ENCODE measurements at regions not wholly inside any gene's neighbourhood (a gene's known extent, or its start where the extent isn't known, plus 50 kb on each side); places are given as distances from the start of the nearest gene placed in this dataset.
A peak's percentile ranks its signal among the peaks of the same experiment; 100 is the strongest.
"Not testable (repeated sequence)": the region's sequence is repeated elsewhere in the genome, so short reads cannot be mapped to it uniquely, and the experiment has no call there.

DNA sequence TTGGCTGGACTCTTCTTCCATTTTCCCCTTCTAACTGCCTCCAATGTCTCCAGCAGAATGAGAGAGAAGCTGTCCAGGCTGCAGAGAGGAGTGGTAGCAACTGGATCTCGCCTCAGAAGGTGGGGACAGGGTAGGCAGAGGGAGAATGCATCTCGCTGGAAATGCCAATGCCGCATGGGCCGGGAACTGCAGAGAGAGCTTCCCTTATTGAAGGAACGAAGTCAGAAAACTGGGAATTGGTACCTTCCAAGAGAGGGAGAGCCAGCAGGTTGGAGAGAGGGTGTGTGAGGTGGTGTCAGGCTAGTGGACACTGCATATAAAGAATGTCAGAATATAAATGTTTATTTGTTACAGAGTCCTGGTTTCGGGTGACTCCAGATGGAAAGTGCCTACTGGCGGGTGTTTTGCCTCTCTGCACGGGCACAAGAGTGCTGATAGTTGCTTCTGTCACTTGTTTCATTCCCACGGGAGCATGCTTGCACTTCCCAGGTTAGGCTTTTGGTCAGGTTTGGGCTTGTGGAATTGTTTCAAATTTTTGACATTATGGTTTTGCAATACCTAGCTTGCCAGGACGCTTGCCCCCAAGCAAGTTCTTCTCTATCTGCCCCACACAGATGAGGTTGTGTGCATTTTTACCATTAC is 156.8 kb upstream of the STS start:
- DNase-seq, result peak; percentile 17

DNA sequence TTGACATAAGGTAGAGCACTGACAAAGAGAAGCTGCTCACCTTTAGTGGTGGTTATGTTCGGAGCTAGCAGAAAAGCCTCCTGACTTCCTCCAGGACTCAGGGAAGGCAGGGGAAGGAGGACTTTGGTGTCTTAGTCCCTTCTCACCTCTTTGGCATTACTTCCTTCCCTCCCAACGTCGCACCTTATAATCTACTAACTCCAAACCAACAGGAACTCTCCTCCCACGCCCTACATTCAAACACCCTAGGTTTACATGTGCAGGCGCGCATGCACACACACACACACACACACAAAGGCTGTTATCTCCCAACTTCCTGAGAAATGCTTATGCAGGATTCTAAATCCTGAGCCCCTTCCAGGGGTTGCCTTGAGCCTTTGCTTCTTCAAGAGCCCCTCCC is 157.7 kb upstream of the STS start:
- DNase-seq, result no peak

DNA sequence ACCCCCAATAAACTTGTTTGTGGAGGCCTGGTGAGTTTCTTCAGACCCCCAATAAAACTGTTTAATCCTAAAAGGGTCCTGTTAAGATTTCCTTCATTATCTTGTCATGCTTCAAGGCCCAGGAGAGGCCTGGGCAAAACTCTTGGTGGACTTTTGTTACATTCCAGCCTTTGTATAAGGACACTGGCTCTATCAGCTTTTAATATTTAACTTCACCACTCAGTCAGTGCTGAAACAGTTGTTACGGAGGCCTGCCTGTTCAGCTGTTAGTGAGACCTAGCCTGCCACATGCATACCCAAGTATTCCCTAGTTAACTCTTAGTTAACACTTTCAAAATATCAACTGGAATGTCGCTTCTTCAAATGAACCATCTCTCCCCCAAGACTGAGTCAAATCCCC is 158.8 kb upstream of the STS start:
- DNase-seq, result not testable (repeated sequence)

DNA sequence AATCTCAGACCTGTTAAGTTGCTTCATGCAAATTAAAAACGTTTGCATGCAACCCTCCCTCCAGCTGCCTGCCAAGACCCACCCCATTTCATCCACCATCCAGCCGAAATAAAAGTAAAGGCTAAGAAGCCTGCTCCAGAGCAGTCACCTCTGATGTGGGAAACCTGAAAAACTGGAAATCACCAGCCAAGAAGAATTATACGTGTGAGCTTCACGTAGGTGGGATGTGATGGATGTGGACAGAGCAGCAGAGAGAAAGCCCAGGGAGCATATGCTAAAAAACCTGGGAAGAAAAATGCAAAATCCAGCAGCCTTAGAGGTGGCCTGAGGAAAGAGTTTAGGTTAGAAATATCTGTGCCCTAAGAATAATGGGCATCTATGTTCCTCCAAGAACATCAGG is 160.6 kb upstream of the STS start:
- DNase-seq, result no peak

DNA sequence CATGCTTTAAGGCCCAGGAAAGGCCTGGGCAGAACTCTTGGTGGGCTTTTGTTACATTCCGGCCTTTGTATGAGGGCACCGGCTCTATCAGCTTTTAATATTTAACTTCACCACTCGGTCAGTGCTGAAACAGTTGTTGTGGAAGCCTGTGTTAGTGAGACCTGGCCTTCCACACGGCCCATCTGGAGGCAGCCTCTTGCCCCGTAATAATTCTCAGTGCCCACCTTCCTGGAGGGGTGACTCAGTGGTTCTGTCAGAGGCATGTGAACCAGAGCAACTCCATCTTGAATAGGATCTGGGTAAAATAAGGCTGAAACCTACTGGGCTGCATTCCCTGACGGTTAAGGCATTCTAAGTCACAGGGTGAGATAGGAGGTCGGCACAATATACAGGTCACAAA is 162.0 kb upstream of the STS start:
- no peak for DNase-seq

- DNase-seq, result no peak
Observed at GRCh38 chrX:6983207-6983955, 164.1 kb upstream of the STS start.

GRCh38 chrX:6981718-6982406 is 165.7 kb upstream of the STS start:
- DNase-seq, result no peak

- DNase-seq, result no peak
Observed at GRCh38 chrX:6980981-6981380, 166.5 kb upstream of the STS start.

- no peak for DNase-seq
Observed at GRCh38 chrX:6968231-6968630, 179.3 kb upstream of the STS start.

- DNase-seq, result no peak
Observed at GRCh38 chrX:6965729-6966128, 181.8 kb upstream of the STS start.

GRCh38 chrX:6962006-6962355 is 185.5 kb upstream of the STS start:
- no peak for DNase-seq

GRCh38 chrX:6961286-6962005 is 186.1 kb upstream of the STS start:
- no peak for DNase-seq

- no peak for DNase-seq
Observed at GRCh38 chrX:6959006-6959405, 188.5 kb upstream of the STS start.

DNA sequence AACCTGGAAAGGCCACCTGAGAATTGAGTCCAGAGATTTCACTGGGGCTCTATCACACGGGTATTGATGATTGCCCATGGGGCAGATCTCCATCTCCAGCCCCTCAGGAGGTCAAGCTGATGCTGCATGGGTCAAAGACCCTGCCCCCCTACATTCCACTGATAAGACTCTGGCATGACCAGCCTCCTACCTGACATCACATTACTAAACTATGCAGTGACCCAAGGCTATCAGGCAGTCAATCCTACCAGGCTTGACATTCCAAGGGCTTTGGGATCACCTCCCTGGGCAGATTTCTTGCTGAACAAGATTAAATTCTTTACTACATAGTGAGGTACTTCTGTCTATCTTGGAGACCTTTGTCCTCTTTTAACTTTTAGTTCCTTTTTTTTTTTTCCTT is 192.7 kb upstream of the STS start:
- DNase-seq, result no peak

DNA sequence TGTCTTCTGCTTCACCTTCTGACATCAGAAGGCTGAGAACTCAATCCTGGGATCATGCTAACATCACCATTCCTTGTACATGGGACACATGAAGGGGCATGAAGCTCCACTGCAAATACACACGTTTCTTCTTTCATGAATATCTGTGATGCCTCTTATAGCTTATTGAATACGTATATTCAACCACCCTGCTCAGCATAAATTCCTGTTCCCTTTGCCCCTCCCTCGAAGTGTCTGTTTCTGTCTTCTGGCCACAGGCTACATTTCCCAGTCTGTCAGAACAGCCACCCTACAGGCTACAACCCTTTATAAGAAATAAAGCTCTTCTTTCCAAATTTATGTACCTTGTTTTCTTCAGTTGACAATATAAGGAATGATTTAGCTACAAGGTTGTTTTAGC is 201.3 kb upstream of the STS start:
- no peak for DNase-seq

DNA sequence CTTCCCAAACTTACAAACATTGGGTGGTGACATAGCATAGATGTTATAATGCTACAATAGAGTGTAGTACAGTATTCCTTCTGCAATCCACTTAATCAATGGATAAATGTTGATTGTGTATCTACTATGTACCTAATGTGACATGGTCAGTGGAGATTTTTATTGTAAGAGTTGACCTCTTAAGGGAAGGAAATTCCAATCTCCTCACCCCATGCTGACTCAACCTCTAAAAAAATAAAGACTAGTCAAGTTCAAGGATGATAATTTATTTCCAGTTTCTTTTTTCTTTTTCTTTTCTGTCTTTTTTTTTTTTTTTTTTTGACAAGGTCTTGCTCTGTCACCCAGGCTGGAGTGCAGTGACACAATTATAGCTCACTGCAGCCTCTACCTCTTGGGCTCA is 206.5 kb upstream of the STS start:
- DNase-seq, result no peak

DNA sequence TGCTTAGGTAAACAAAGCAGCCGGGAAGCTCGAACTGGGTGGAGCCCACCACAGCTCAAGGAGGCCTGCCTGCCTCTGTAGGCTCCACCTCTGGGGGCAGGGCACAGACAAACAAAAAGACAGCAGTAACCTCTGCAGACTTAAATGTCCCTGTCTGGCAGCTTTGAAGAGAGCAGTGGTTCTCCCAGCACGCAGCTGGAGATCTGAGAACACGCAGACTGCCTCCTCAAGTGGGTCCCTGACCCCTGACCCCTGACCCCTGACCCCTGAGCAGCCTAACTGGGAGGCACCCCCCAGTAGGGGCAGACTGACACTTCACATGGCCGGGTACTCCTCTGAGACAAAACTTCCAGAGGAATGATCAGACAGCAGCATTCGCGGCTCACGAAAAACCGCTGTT is 214.6 kb upstream of the STS start:
- DNase-seq, result not testable (repeated sequence)

GRCh38 chrX:6930307-6930849 is 217.1 kb upstream of the STS start:
- no peak for DNase-seq

DNA sequence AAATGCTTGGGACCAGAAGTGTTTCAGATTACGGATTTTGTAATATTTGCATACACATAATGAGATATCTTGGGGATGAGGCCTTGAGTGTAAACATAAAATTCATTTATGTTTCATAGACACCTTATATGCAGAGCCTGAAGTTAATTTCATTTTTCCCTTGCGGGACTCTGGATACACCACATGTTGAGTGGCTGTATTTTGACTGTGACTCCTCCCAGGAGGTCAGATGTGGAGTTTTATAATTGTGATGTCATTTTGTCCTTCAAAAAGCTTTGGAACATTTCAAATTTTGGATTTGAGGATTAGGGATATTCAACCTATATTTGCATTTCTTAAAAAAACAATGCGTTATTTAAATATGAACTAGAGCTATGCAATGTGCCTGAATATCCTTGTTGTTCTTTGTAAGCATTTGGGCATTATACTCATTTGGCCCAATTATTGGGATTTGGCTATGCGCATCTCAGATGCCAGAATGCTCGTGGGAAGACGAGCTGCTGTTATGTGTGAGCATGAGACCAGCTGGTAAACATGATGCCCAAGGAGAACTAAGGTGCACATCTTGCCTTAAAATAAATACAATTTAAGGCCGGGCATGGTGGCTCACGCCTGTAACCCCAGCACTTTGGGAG is 223.0 kb upstream of the STS start:
- no peak for DNase-seq

GRCh38 chrX:6917666-6918065 is 229.8 kb upstream of the STS start:
- DNase-seq, result no peak

DNA sequence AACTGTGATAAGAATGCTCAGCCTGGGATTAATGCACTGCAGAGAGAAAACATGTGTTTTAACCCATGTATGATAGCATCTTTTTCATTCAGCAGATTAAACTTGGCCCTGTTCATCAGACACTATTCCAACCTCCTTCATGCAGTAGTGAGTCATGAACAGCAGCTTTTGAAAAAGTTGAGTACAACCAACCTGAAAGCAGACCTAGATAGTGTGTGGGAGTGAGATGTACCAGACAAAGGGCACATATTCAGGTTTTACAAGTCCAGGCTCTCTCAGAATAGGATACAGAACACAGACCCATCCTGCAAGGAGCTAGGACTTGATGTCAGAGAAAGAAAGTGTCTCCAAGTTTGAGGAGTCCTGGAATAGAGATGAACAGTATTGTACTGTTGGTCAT is 237.3 kb upstream of the STS start:
- DNase-seq, result no peak

DNA sequence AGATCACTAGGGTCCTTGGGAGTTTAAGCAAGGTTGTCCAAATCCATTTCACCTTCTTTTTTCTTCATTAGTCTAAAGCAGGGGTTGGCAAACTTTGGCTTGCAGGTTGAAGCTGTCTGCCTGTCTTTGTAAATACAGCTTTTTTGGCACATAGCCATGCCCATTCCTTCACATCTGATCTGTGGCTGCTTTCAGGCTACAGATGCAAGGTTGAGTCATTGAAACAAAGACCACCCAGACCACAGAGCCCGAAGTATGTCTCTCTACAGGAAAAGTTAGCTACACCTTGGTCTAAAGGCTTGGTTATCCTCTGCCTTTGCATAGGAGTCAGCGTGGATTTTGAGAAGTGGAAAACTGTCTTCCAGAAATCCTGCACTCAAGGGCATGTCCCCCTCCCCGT is 238.1 kb upstream of the STS start:
- no peak for DNase-seq

DNA sequence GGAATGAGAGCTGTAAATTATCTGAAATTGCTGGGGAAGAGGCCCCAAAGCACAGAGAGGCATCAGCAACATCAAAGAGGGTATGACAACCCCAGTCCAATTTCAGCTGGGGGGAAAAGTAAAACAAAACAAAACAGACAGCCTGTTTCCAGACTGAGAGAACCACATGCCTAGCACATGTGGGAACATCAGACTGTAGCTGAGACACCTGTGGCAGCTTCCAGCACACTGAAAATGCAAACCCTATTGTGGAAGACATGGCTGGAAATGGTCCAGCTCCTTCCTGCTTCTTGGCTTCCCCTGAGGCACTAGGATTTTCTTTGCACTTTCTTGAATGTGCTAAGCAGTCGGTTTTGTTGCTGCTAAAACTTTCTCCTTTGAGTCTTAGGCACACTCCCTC is 240.9 kb upstream of the STS start:
- DNase-seq, result no peak
